ENCODE measurements at regions not wholly inside any gene's neighbourhood (a gene's known extent, or its start where the extent isn't known, plus 50 kb on each side); places are given as distances from the start of the nearest gene placed in this dataset.
A peak's percentile ranks its signal among the peaks of the same experiment; 100 is the strongest.

DNA sequence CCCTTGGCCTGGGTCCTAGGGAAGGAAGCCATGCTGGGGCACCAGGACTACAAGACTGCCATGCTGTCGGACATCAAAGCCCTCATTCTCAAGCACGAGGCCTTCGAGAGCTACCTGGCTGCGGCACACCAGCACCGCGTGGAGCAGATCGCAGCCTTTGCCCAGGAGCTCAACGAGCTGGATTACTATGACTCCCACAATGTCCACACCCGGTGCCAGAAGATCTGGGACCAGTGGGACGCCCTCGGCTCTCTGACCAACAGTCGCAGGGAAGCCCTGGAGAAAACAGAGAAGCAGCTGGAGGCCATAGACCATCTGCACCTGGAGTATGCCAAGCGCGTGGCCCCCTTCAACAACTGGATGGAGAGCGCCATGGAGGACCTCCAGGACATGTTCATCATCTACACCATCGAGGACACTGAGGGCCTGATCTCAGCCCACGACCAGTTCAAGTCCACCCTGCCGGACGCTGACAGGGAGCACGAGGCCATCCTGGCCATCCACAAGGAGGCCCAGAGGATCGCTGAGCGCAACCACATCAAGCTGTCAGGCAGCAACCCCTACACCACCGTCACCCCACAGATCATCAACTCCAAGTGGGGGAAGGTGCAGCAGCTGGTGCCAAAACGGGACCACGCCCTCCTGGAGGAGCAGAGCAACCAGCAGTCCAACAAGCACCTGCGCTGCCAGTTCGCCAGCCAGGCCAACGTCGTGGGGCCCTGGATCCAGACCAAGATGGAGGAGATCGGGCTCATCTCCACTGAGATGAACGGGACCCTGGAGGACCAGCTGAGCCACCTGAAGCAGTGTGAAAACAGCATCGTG is 487.0 kb downstream of the TRAM1L1 start:
- TF ChIP-seq CEBPB (IDR thresholded peaks at IDR 0.05): no peak
- TF ChIP-seq TCF12 (IDR thresholded peaks at IDR 0.05; ENCODE audit: low read depth): no peak
- TF ChIP-seq EP300 (IDR thresholded peaks at IDR 0.05; ENCODE audit: borderline replicate concordance): no peak
- TF ChIP-seq, protein P1, sequence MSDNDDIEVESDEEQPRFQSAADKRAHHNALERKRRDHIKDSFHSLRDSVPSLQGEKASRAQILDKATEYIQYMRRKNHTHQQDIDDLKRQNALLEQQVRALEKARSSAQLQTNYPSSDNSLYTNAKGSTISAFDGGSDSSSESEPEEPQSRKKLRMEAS (IDR thresholded peaks at IDR 0.05): no peak

- TF ChIP-seq RAD21 (IDR thresholded peaks at IDR 0.05; ENCODE audit: low read depth): no peak
- no peak for TF ChIP-seq CEBPB (IDR thresholded peaks at IDR 0.05)
- TF ChIP-seq TCF12 (IDR thresholded peaks at IDR 0.05; ENCODE audit: low read depth): no peak
- no peak for TF ChIP-seq ZBTB7A (IDR thresholded peaks at IDR 0.05; ENCODE audit: low read depth)
- no peak for TF ChIP-seq FOXM1 (IDR thresholded peaks at IDR 0.05; ENCODE audit: borderline replicate concordance, low read depth)
- no peak for TF ChIP-seq NFIC (IDR thresholded peaks at IDR 0.05)
- no peak for TF ChIP-seq EP300 (IDR thresholded peaks at IDR 0.05; ENCODE audit: borderline replicate concordance)
- no peak for TF ChIP-seq TEAD4 (IDR thresholded peaks at IDR 0.05)
- TF ChIP-seq, protein P1 (IDR thresholded peaks at IDR 0.05): no peak
- no peak for TF ChIP-seq CREB1 (IDR thresholded peaks at IDR 0.05; ENCODE audit: low read depth)
- no peak for TF ChIP-seq USF1 (IDR thresholded peaks at IDR 0.05)
- TF ChIP-seq EGR1 (IDR thresholded peaks at IDR 0.05): no peak
- no peak for TF ChIP-seq REST (IDR thresholded peaks at IDR 0.05; ENCODE audit: low read depth)
These were observed 494.7 kb downstream of the TRAM1L1 start for GRCh38 chr4:116590648-116591047.

DNA sequence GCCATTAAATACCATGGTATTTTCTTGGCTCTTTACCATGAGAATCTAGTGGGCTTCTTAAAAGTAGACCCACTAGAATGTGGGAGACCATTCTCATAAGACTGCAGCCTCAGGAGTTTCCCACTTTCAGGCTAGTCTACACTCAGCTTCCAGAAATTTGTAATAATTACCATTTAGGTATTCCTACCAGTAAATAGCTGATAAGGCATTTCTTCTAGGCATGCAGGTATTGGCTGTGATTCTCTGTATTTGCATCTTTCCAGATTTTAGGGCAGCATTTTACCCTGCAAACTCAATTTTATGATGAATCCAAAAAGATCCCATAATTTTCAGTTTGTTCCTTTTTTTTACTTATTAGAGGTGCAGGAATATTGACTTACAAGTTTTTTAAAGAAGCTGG is 496.6 kb downstream of the TRAM1L1 start:
- TF ChIP-seq NFIC (IDR thresholded peaks at IDR 0.05): no peak
- TF ChIP-seq TCF12 (IDR thresholded peaks at IDR 0.05; ENCODE audit: low read depth): no peak
- TF ChIP-seq ZBTB7A (IDR thresholded peaks at IDR 0.05; ENCODE audit: low read depth): no peak
- no peak for TF ChIP-seq CEBPB (IDR thresholded peaks at IDR 0.05)
- TF ChIP-seq, protein P1 (IDR thresholded peaks at IDR 0.05): no peak
- no peak for TF ChIP-seq EP300 (IDR thresholded peaks at IDR 0.05; ENCODE audit: borderline replicate concordance)

GRCh38 chr4:116585246-116585645 is 500.1 kb downstream of the TRAM1L1 start:
- TF ChIP-seq FOXM1 (IDR thresholded peaks at IDR 0.05; ENCODE audit: borderline replicate concordance, low read depth): no peak
- TF ChIP-seq NFIC (IDR thresholded peaks at IDR 0.05): peak; percentile 59
- TF ChIP-seq, protein P1 (IDR thresholded peaks at IDR 0.05): no peak

DNA sequence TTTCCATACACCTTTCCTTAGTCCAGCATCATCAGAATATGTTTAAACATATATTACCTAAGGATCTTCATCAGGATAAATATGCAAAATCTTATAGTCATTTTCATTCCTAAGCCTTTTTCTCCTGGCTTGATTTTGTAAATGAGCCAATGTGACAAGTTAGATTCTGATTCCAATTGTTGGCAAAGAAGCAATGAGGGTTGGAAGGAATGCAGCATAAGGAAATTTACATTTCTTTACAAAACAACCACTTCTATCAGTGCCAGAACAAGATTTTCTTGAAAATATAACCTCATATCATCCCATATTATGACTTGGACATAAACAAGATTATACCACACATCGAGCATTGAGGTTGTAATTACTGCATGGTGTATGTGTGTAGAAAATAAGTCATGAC is 508.1 kb downstream of the TRAM1L1 start:
- TF ChIP-seq YY1 (IDR thresholded peaks at IDR 0.05; ENCODE audit: low read depth) (no peak), CREB1 (IDR thresholded peaks at IDR 0.05; ENCODE audit: low read depth) (no peak), ZBTB7A (IDR thresholded peaks at IDR 0.05; ENCODE audit: low read depth) (no peak), EP300 (IDR thresholded peaks at IDR 0.05; ENCODE audit: borderline replicate concordance) (no peak), TEAD4 (IDR thresholded peaks at IDR 0.05) (no peak)

DNA sequence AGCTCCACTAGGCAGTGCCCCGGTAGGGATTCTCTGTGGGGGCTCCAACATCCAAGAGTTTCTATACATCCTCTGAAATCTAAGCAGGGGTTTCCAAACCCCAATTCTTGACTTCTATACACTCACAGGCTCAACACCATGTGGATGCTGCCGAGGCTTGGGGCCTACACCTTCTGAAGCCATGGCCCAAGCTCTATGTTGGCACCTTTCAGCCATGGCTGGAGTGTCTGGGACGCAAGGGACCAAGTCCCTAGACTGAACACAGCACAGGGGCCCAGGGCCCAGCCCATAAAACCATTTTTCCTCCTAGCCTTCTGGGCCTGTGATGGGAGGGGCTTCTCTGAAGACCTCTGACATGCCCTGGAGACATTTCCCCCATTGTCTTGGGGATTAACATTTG is 511.8 kb downstream of the TRAM1L1 start:
- no peak for TF ChIP-seq TCF12 (IDR thresholded peaks at IDR 0.05; ENCODE audit: low read depth)
- no peak for TF ChIP-seq YY1 (IDR thresholded peaks at IDR 0.05; ENCODE audit: low read depth)

DNA sequence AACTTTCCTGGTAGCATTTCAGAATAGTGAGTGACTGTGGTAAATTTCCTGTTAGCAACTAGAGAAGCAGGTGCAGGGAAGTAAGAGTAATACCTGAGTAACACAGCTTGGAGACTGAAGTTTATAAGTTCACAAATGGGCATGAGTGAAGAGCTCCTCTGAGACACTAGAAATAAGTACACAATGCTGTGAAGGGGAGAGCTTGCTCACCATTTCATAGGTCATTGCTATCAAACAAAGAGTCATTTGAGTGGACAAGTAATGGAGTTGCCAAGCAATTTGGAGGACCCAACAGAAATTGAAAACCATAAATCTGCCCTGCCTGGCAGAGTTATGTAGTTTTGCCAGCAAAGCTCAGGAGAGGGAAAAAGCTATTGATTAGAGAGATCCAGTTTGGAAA is 523.6 kb downstream of the TRAM1L1 start:
- TF ChIP-seq YY1 (IDR thresholded peaks at IDR 0.05; ENCODE audit: low read depth): no peak
- TF ChIP-seq FOXM1 (IDR thresholded peaks at IDR 0.05; ENCODE audit: borderline replicate concordance, low read depth): no peak
- TF ChIP-seq ZBTB7A (IDR thresholded peaks at IDR 0.05; ENCODE audit: low read depth): no peak
- TF ChIP-seq CREB1 (IDR thresholded peaks at IDR 0.05; ENCODE audit: low read depth): no peak
- TF ChIP-seq NFIC (IDR thresholded peaks at IDR 0.05): no peak
- TF ChIP-seq TAF1 (IDR thresholded peaks at IDR 0.05; ENCODE audit: low read depth): no peak
- TF ChIP-seq REST (IDR thresholded peaks at IDR 0.05; ENCODE audit: low read depth): no peak
- no peak for TF ChIP-seq USF1 (IDR thresholded peaks at IDR 0.05)
- TF ChIP-seq, protein P1 (IDR thresholded peaks at IDR 0.05): no peak
- no peak for TF ChIP-seq CEBPB (IDR thresholded peaks at IDR 0.05)
- no peak for TF ChIP-seq TEAD4 (IDR thresholded peaks at IDR 0.05)
- TF ChIP-seq EGR1 (IDR thresholded peaks at IDR 0.05): no peak
- TF ChIP-seq TCF12 (IDR thresholded peaks at IDR 0.05; ENCODE audit: low read depth): no peak
